ENCODE measurements at regions not wholly inside any gene's neighbourhood (a gene's known extent, or its start where the extent isn't known, plus 50 kb on each side); places are given as distances from the start of the nearest gene placed in this dataset.

- no peak for TF ChIP-seq CTCF (IDR thresholded peaks at IDR 0.05; ENCODE audit: borderline replicate concordance, extremely low read depth, low read length, poor library complexity, severe bottlenecking)
- no peak for TF ChIP-seq EZH2 (IDR thresholded peaks at IDR 0.05; ENCODE audit: borderline replicate concordance, low read depth, low read length, severe bottlenecking)
Measured at GRCh38 chr2:21658907-21659477, 535.2 kb downstream of the TDRD15 start.

Data from DND-41 (cell line).